Skeletal muscle satellite cell (primary cell): ENCODE measurements at regions not wholly inside any gene's neighbourhood (a gene's known extent, or its start where the extent isn't known, plus 50 kb on each side); places are given as distances from the start of the nearest gene placed in this dataset.

Experiments used
- H3K27me3 ChIP-seq: 2 replicates; pipeline ENCODE4 v1.7.0; 2013; ENCODE audit warnings: low read length; ENCODE audit not compliant: control insufficient read depth, insufficient read depth
- H3K36me3 ChIP-seq: 2 replicates; pipeline ENCODE4 v1.7.0; 2013; ENCODE audit warnings: mild to moderate bottlenecking, control low read depth, low read length; ENCODE audit not compliant: insufficient read depth
- H3K4me1 ChIP-seq: 2 replicates; pipeline ENCODE4 v1.7.0; 2013; ENCODE audit warnings: low read length; ENCODE audit not compliant: control insufficient read depth, insufficient read depth
- H3K4me2 ChIP-seq: 2 replicates; pipeline ENCODE4 v1.7.0; 2013; ENCODE audit warnings: mild to moderate bottlenecking, low read length
- H3K4me3 ChIP-seq: 2 replicates; pipeline ENCODE4 v1.7.0; 2013; ENCODE audit warnings: low read length
- H3K9ac ChIP-seq: 2 replicates; pipeline ENCODE4 v1.7.0; 2013; ENCODE audit warnings: mild to moderate bottlenecking, low read depth, low read length, moderate library complexity
- H3K9me3 ChIP-seq: replicated peaks from 2 replicates; pipeline ENCODE4 v1.7.0; 2013; ENCODE audit warnings: mild to moderate bottlenecking, control low read depth, low read length

- Histone ChIP-seq H3K4me1 (no peaks in the 10 kb centered on the region), H3K27me3 (no peaks in the 10 kb centered on the region), H3K9ac (no peak overlapping the region), H3K4me2 (no peak overlapping the region), H3K9me3 (peaks cover 27% of the 10 kb centered on the region), H3K4me3 (no peak overlapping the region), H3K36me3 (no peaks in the 10 kb centered on the region)
Measured at GRCh38 chr22:49530671-49531367, 296.9 kb downstream of the BRD1 start.

- H3K4me2 ChIP-seq = no peak overlapping the region
- H3K4me1 ChIP-seq = no peaks in the 10 kb centered on the region
- H3K27me3 ChIP-seq = no peaks in the 10 kb centered on the region
- no peak overlapping the region for H3K4me3 ChIP-seq
- H3K9ac ChIP-seq = no peak overlapping the region
- no peaks in the 10 kb centered on the region for H3K36me3 ChIP-seq
- H3K9me3 ChIP-seq = peaks cover 33% of the 10 kb centered on the region
Measured at GRCh38 chr22:49528420-49528720, 299.3 kb downstream of the BRD1 start.

- no peak overlapping the region for H3K4me2 ChIP-seq
- H3K27me3 ChIP-seq = no peaks in the 10 kb centered on the region
- H3K9me3 ChIP-seq = peaks cover 34% of the 10 kb centered on the region
- no peaks in the 10 kb centered on the region for H3K36me3 ChIP-seq
- no peak overlapping the region for H3K4me3 ChIP-seq
- no peaks in the 10 kb centered on the region for H3K4me1 ChIP-seq
- H3K9ac ChIP-seq = no peak overlapping the region
Measured at GRCh38 chr22:49527611-49528419, 299.9 kb downstream of the BRD1 start.

GRCh38 chr22:49525801-49526535, 301.7 kb downstream of the BRD1 start:
- Histone ChIP-seq H3K4me2 (no peak overlapping the region), H3K27me3 (no peaks in the 10 kb centered on the region), H3K36me3 (no peaks in the 10 kb centered on the region), H3K9me3 (peaks cover 33% of the 10 kb centered on the region), H3K9ac (no peak overlapping the region), H3K4me3 (no peak overlapping the region), H3K4me1 (no peaks in the 10 kb centered on the region)

GRCh38 chr22:49525360-49525759, 302.3 kb downstream of the BRD1 start:
- Histone ChIP-seq H3K27me3 (no peaks in the 10 kb centered on the region), H3K4me3 (no peak overlapping the region), H3K4me1 (no peaks in the 10 kb centered on the region), H3K9me3 (peaks cover 34% of the 10 kb centered on the region), H3K9ac (no peak overlapping the region), H3K4me2 (no peak overlapping the region), H3K36me3 (no peaks in the 10 kb centered on the region)

GRCh38 chr22:49524362-49524761, 303.3 kb downstream of the BRD1 start:
- Histone ChIP-seq H3K9ac (no peak overlapping the region), H3K27me3 (no peaks in the 10 kb centered on the region), H3K4me1 (no peaks in the 10 kb centered on the region), H3K36me3 (no peaks in the 10 kb centered on the region), H3K4me3 (no peak overlapping the region), H3K4me2 (no peak overlapping the region), H3K9me3 (peaks cover 34% of the 10 kb centered on the region)

- no peak overlapping the region for H3K4me3 ChIP-seq
- H3K9me3 ChIP-seq = peaks cover 34% of the 10 kb centered on the region
- H3K36me3 ChIP-seq = no peaks in the 10 kb centered on the region
Measured at GRCh38 chr22:49523374-49524008, 304.2 kb downstream of the BRD1 start.

GRCh38 chr22:49522582-49523373, 304.9 kb downstream of the BRD1 start:
- no peaks in the 10 kb centered on the region for H3K27me3 ChIP-seq
- H3K9ac ChIP-seq = no peak overlapping the region

More at GRCh38 chr22:49523374-49524008, 304.2 kb downstream of the BRD1 start:
- no peak overlapping the region for H3K4me2 ChIP-seq
- no peak overlapping the region for H3K9ac ChIP-seq
- H3K4me1 ChIP-seq = no peaks in the 10 kb centered on the region
- no peaks in the 10 kb centered on the region for H3K27me3 ChIP-seq

GRCh38 chr22:49521787-49522224, 305.9 kb downstream of the BRD1 start:
- Histone ChIP-seq H3K4me2 (no peak overlapping the region), H3K36me3 (no peaks in the 10 kb centered on the region), H3K4me1 (no peaks in the 10 kb centered on the region), H3K27me3 (no peaks in the 10 kb centered on the region), H3K4me3 (no peak overlapping the region), H3K9me3 (peaks cover 22% of the 10 kb centered on the region), H3K9ac (no peak overlapping the region)

More at GRCh38 chr22:49522582-49523373, 304.9 kb downstream of the BRD1 start:
- no peaks in the 10 kb centered on the region for H3K4me1 ChIP-seq
- peaks cover 32% of the 10 kb centered on the region for H3K9me3 ChIP-seq
- no peak overlapping the region for H3K4me3 ChIP-seq
- no peak overlapping the region for H3K4me2 ChIP-seq
- no peaks in the 10 kb centered on the region for H3K36me3 ChIP-seq

GRCh38 chr22:49519117-49519737, 308.4 kb downstream of the BRD1 start:
- H3K9ac ChIP-seq = no peak overlapping the region
- H3K4me2 ChIP-seq = no peak overlapping the region
- H3K36me3 ChIP-seq = no peaks in the 10 kb centered on the region
- H3K4me3 ChIP-seq = no peak overlapping the region
- no peaks in the 10 kb centered on the region for H3K4me1 ChIP-seq
- H3K9me3 ChIP-seq = peaks cover 14% of the 10 kb centered on the region
- H3K27me3 ChIP-seq = no peaks in the 10 kb centered on the region
